ENCODE measurements at regions not wholly inside any gene's neighbourhood (a gene's known extent, or its start where the extent isn't known, plus 50 kb on each side); places are given as distances from the start of the nearest gene placed in this dataset.

DNA sequence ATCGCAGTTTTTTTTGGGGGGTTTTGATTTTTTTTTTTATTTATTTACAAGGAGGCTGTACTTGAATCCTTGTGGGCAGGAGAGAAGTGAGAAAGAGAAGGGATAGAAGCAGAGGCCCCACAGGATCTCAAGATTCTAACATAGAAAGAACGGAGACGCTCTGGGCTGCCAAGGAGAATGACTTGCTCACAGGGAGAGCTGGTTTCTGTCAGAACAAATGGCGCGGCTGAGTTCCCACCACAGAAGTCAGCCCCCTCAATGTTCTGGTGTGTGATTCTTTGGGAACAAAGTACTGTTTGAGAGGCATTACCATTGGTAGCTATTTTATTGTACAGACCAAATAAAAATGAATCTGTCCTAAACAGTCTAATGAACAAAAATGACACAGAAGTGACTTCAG is 80.6 kb downstream of the ATXN3L start:
- CTCF ChIA-PET: interaction anchor here (0.7 kb wide), 1 partner anchor 13 kb away, joined by 3 read pairs; no protein-coding TSS in a partner anchor

DNA sequence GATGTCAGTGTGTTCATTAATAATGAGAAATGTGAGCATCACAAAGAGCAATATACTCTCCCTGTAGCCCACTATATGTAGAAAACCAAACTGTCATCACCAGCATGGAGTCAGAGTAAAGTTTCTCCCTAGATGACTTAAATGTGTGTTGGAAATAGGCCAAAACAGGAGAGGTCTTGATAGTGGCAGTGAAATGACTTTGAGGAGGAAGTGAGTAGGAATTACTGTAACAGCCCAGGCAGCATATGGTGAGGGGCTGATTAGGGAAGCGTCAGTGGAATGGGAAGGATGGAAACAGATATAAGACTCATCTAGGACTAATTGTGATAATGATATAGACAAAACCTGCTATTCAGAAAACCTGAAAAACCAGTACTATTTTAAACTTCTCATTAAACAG is 83.9 kb downstream of the ATXN3L start:
- Histone ChIP-seq H3K27me3 (ENCODE audit: insufficient read depth) (no peaks in the 10 kb centered on the region), H3K36me3 (replicated peaks in 1 of 2; ENCODE audit: control insufficient read depth in 1 of 2, insufficient read depth in 2 of 2, low read length in 1 of 2) (no peaks in the 10 kb centered on the region), H3K79me2 (ENCODE audit: insufficient read depth) (no peaks in the 10 kb centered on the region), H3F3A (replicated peaks; ENCODE audit: insufficient read depth) (no peaks in the 10 kb centered on the region), H4K20me1 (ENCODE audit: insufficient read depth) (no peaks in the 10 kb centered on the region), H3K4me3 (ENCODE audit: low read depth in 2 of 2, low read length in 1 of 2) (no peak overlapping the region), H3K4me2 (no peak overlapping the region), H3K27ac (ENCODE audit: low read depth in 2 of 2, low read length in 1 of 2) (no peak overlapping the region), H2AFZ (ENCODE audit: low read depth) (no peak overlapping the region), H3K9ac (no peak overlapping the region), H3K9me3 (no peaks in the 10 kb centered on the region; the same call in 1 of the 2 replicates), H3K4me1 (ENCODE audit: control insufficient read depth in 1 of 2, insufficient read depth in 2 of 2, low read depth in 1 of 2, low read length in 1 of 2) (no peaks in the 10 kb centered on the region), H3K9me2 (no peaks in the 10 kb centered on the region)
- CTCF ChIA-PET: no interaction called here
- DNase-seq: no peak
- POLR2A ChIA-PET: no interaction called here
- TF ChIP-seq NFIC (IDR thresholded peaks at IDR 0.05; ENCODE audit: borderline replicate concordance): peak; percentile 37; the same call in 1 of the 2 replicates
- 0 out of 2 replicates have a peak, but pooled peaks have one; percentile 19 for TF ChIP-seq POLR2AphosphoS5 (IDR thresholded peaks at IDR 0.05; ENCODE audit: low read depth, low read length)
- peak; percentile 26; the same call in 1 of the 2 replicates for TF ChIP-seq TCF12 (IDR thresholded peaks at IDR 0.05)
- TF ChIP-seq NRF1 (IDR thresholded peaks at IDR 0.05; ENCODE audit: low read depth, low read length): no peak
- TF ChIP-seq, protein P1, sequence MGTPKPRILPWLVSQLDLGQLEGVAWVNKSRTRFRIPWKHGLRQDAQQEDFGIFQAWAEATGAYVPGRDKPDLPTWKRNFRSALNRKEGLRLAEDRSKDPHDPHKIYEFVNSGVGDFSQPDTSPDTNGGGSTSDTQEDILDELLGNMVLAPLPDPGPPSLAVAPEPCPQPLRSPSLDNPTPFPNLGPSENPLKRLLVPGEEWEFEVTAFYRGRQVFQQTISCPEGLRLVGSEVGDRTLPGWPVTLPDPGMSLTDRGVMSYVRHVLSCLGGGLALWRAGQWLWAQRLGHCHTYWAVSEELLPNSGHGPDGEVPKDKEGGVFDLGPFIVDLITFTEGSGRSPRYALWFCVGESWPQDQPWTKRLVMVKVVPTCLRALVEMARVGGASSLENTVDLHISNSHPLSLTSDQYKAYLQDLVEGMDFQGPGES (IDR thresholded peaks at IDR 0.05; ENCODE audit: low read depth, low read length): no peak
- no peak for TF ChIP-seq EP300 (IDR thresholded peaks at IDR 0.05; ENCODE audit: borderline replicate concordance in 1 of 2, low read depth in 1 of 2, low read length in 1 of 2)
- TF ChIP-seq RXRA (IDR thresholded peaks at IDR 0.05; ENCODE audit: borderline replicate concordance, low read depth): no peak
- 56% methylated on average over 1 of the region's 1 CpG for WGBS (ENCODE audit: low lambda C conversion rate)

More for the DNA sequence above, 80.6 kb downstream of the ATXN3L start:
- Histone ChIP-seq H3K27ac (ENCODE audit: low read depth in 2 of 2, low read length in 1 of 2) (peak overlapping the region; percentile 6 to 54; a peak in 3 of 4 replicates), H4K20me1 (ENCODE audit: insufficient read depth) (no peaks in the 10 kb centered on the region), H3K4me2 (no peak overlapping the region), H3K9me2 (no peaks in the 10 kb centered on the region), H3K79me2 (ENCODE audit: insufficient read depth) (no peaks in the 10 kb centered on the region), H3K4me3 (ENCODE audit: low read depth in 2 of 2, low read length in 1 of 2) (no peak overlapping the region), H3K9ac (no peak overlapping the region), H3K9me3 (no peaks in the 10 kb centered on the region), H3K27me3 (ENCODE audit: insufficient read depth) (no peaks in the 10 kb centered on the region), H3K36me3 (replicated peaks in 1 of 2; ENCODE audit: control insufficient read depth in 1 of 2, insufficient read depth in 2 of 2, low read length in 1 of 2) (no peaks in the 10 kb centered on the region), H2AFZ (ENCODE audit: low read depth) (0 out of 2 replicates have a peak overlapping the region, but pooled peaks have one; percentile 13), H3F3A (replicated peaks; ENCODE audit: insufficient read depth) (no peaks in the 10 kb centered on the region), H3K4me1 (ENCODE audit: control insufficient read depth in 1 of 2, insufficient read depth in 2 of 2, low read depth in 1 of 2, low read length in 1 of 2) (no peaks in the 10 kb centered on the region)
- POLR2A ChIA-PET: no interaction called here
- no peak for DNase-seq
- 64% methylated on average over 5 of the region's 5 CpGs for WGBS (ENCODE audit: low lambda C conversion rate)
- no peak for TF ChIP-seq TCF12 (IDR thresholded peaks at IDR 0.05)
- TF ChIP-seq FOXJ3 (CRISPR knock-in tag; IDR thresholded peaks at IDR 0.05): no peak
- TF ChIP-seq, protein P2, sequence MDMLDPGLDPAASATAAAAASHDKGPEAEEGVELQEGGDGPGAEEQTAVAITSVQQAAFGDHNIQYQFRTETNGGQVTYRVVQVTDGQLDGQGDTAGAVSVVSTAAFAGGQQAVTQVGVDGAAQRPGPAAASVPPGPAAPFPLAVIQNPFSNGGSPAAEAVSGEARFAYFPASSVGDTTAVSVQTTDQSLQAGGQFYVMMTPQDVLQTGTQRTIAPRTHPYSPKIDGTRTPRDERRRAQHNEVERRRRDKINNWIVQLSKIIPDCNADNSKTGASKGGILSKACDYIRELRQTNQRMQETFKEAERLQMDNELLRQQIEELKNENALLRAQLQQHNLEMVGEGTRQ (IDR thresholded peaks at IDR 0.05; ENCODE audit: borderline replicate concordance, low read depth, low read length): no peak
- no peak for TF ChIP-seq YY1 (IDR thresholded peaks at IDR 0.05; ENCODE audit: low read depth)
- TF ChIP-seq FOXM1 (IDR thresholded peaks at IDR 0.05; ENCODE audit: low read depth): no peak
- TF ChIP-seq, protein P3, sequence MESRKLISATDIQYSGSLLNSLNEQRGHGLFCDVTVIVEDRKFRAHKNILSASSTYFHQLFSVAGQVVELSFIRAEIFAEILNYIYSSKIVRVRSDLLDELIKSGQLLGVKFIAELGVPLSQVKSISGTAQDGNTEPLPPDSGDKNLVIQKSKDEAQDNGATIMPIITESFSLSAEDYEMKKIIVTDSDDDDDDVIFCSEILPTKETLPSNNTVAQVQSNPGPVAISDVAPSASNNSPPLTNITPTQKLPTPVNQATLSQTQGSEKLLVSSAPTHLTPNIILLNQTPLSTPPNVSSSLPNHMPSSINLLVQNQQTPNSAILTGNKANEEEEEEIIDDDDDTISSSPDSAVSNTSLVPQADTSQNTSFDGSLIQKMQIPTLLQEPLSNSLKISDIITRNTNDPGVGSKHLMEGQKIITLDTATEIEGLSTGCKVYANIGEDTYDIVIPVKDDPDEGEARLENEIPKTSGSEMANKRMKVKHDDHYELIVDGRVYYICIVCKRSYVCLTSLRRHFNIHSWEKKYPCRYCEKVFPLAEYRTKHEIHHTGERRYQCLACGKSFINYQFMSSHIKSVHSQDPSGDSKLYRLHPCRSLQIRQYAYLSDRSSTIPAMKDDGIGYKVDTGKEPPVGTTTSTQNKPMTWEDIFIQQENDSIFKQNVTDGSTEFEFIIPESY (IDR thresholded peaks at IDR 0.05; ENCODE audit: borderline replicate concordance, low read depth): no peak
- TF ChIP-seq, protein P4, sequence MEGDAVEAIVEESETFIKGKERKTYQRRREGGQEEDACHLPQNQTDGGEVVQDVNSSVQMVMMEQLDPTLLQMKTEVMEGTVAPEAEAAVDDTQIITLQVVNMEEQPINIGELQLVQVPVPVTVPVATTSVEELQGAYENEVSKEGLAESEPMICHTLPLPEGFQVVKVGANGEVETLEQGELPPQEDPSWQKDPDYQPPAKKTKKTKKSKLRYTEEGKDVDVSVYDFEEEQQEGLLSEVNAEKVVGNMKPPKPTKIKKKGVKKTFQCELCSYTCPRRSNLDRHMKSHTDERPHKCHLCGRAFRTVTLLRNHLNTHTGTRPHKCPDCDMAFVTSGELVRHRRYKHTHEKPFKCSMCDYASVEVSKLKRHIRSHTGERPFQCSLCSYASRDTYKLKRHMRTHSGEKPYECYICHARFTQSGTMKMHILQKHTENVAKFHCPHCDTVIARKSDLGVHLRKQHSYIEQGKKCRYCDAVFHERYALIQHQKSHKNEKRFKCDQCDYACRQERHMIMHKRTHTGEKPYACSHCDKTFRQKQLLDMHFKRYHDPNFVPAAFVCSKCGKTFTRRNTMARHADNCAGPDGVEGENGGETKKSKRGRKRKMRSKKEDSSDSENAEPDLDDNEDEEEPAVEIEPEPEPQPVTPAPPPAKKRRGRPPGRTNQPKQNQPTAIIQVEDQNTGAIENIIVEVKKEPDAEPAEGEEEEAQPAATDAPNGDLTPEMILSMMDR (IDR thresholded peaks at IDR 0.05): no peak
- no peak for TF ChIP-seq RAD21 (IDR thresholded peaks at IDR 0.05; ENCODE audit: low read length)
- no peak for TF ChIP-seq NFIC (IDR thresholded peaks at IDR 0.05; ENCODE audit: borderline replicate concordance)
- TF ChIP-seq SMC3 (IDR thresholded peaks at IDR 0.05; ENCODE audit: low read depth, low read length): no peak
